Tibial nerve (tissue), 4 donors: ENCODE measurements at regions not wholly inside any gene's neighbourhood (a gene's known extent, or its start where the extent isn't known, plus 50 kb on each side); places are given as distances from the start of the nearest gene placed in this dataset.

ENCODE experiments used
- DNase-seq, 2 donors: peaks; one replicate each; pipeline ENCODE4 v3.0.0-alpha.2; 2019; ENCODE audit warnings: low spot score in 2 of 2
- H3K27ac ChIP-seq, 4 donors: fragments of 200-600 bp; sonication (generic) in 3 of 4; one replicate each; pipeline ENCODE4 v1.5.1; 2017 to 2019; ENCODE audit warnings: mild to moderate bottlenecking in 1 of 4
- H3K27me3 ChIP-seq, 2 donors: fragments of 200-600 bp; sonication (generic) in 1 of 2; one replicate each; pipeline versions ENCODE4 v1.5.1 to v1.6.0; 2017 to 2019
- H3K36me3 ChIP-seq, 3 donors: fragments of 200-600 bp; sonication (generic); one replicate each; pipeline ENCODE4 v1.5.1; 2018 to 2019
- H3K4me1 ChIP-seq, 4 donors: fragments of 200-600 bp; sonication (generic) in 3 of 4; one replicate each; pipeline ENCODE4 v1.5.1; 2017 to 2019
- H3K4me3 ChIP-seq, 4 donors: fragments of 200-600 bp; sonication (generic) in 3 of 4; one replicate each; pipeline ENCODE4 v1.5.1; 2017 to 2019; ENCODE audit warnings: mild to moderate bottlenecking in 1 of 4, moderate library complexity in 1 of 4
- H3K9me3 ChIP-seq, 4 donors: fragments of 200-600 bp; sonication (generic) in 3 of 4; one replicate each; pipeline ENCODE4 v1.5.1; 2017 to 2019
- CTCF ChIP-seq, 5 experiments: fragments of 200-600 bp in 3 of 5; fragments of 450-650 bp in 2 of 5; sonication (generic) in 3 of 5; IDR thresholded peaks; one replicate each; pipeline ENCODE4 v1.5.1; 2016 to 2019; ENCODE audit warnings: antibody characterized with exemption in 5 of 5, mild to moderate bottlenecking in 3 of 5, moderate library complexity in 2 of 5
- EP300 ChIP-seq, 2 donors: sonication (generic); formaldehyde crosslinking; IDR thresholded peaks; one replicate each; pipeline ENCODE4 v1.6.1; 2017; ENCODE audit warnings: antibody characterized with exemption in 2 of 2, mild to moderate bottlenecking in 1 of 2
- POLR2A ChIP-seq, 2 donors: fragments of 450-650 bp; IDR thresholded peaks; one replicate each; pipeline ENCODE4 v1.6.1; 2017; ENCODE audit warnings: antibody characterized with exemption in 2 of 2, mild to moderate bottlenecking in 2 of 2, moderate library complexity in 2 of 2
- WGBS, 2 donors: methylation state at CpG; one replicate each; pipeline ENCODE4 v1.1.5; 2018; 5-methylcytosine and 5-hydroxymethylcytosine counted together

GRCh38 chr1:81337226-81337625, 463.5 kb upstream of the ADGRL2 start:
- no peak overlapping the region for H3K4me3 ChIP-seq
- TF ChIP-seq CTCF (IDR thresholded peaks at IDR 0.05) (no peak), EP300 (IDR thresholded peaks at IDR 0.05) (no peak)
- no peaks in the 10 kb centered on the region for H3K27me3 ChIP-seq
- no peaks in the 10 kb centered on the region for H3K9me3 ChIP-seq
- DNase-seq = no peak
- H3K27ac ChIP-seq = no peak overlapping the region
- WGBS, 2 donors = 94% methylated on average over 10 of the region's 10 CpGs
- H3K4me1 ChIP-seq = no peaks in the 10 kb centered on the region
- no peaks in the 10 kb centered on the region for H3K36me3 ChIP-seq

GRCh38 chr1:81335876-81336275, 464.9 kb upstream of the ADGRL2 start:
- no peaks in the 10 kb centered on the region for H3K4me1 ChIP-seq
- DNase-seq = no peak
- H3K4me3 ChIP-seq = no peak overlapping the region
- no peaks in the 10 kb centered on the region for H3K36me3 ChIP-seq
- TF ChIP-seq POLR2A (IDR thresholded peaks at IDR 0.05) (no peak), EP300 (IDR thresholded peaks at IDR 0.05) (no peak), CTCF (IDR thresholded peaks at IDR 0.05) (no peak)
- H3K27me3 ChIP-seq = no peaks in the 10 kb centered on the region
- 43% methylated on average over 2 of the region's 2 CpGs for WGBS, 2 donors
- H3K9me3 ChIP-seq = no peaks in the 10 kb centered on the region
- no peak overlapping the region for H3K27ac ChIP-seq

GRCh38 chr1:81330521-81330920, 470.2 kb upstream of the ADGRL2 start:
- Histone ChIP-seq H3K27me3 (no peaks in the 10 kb centered on the region), H3K4me3 (no peak overlapping the region), H3K9me3 (no peaks in the 10 kb centered on the region), H3K36me3 (no peaks in the 10 kb centered on the region), H3K4me1 (no peaks in the 10 kb centered on the region), H3K27ac (no peak overlapping the region)
- DNase-seq = no peak
- WGBS, 2 donors = 72 to 73% methylated on average over 2 of the region's 2 CpGs
- TF ChIP-seq CTCF (IDR thresholded peaks at IDR 0.05) (no peak), EP300 (IDR thresholded peaks at IDR 0.05) (no peak), POLR2A (IDR thresholded peaks at IDR 0.05) (no peak)

- H3K27me3 ChIP-seq = no peaks in the 10 kb centered on the region
- H3K4me3 ChIP-seq = no peak overlapping the region
- TF ChIP-seq POLR2A (IDR thresholded peaks at IDR 0.05) (no peak), CTCF (IDR thresholded peaks at IDR 0.05) (no peak)
- no peaks in the 10 kb centered on the region for H3K9me3 ChIP-seq
- DNase-seq = no peak
- H3K4me1 ChIP-seq = no peaks in the 10 kb centered on the region
- no peaks in the 10 kb centered on the region for H3K36me3 ChIP-seq
- no peak overlapping the region for H3K27ac ChIP-seq
Measured at GRCh38 chr1:81330111-81330510, 470.6 kb upstream of the ADGRL2 start.

- no peaks in the 10 kb centered on the region for H3K36me3 ChIP-seq
- no peaks in the 10 kb centered on the region for H3K27me3 ChIP-seq
- no peak overlapping the region for H3K4me3 ChIP-seq
- H3K9me3 ChIP-seq = no peaks in the 10 kb centered on the region
- no peak for TF ChIP-seq EP300 (IDR thresholded peaks at IDR 0.05)
- 78 to 82% methylated on average over 2 of the region's 2 CpGs for WGBS, 2 donors
- no peak for DNase-seq
- no peaks in the 10 kb centered on the region for H3K4me1 ChIP-seq
- no peak overlapping the region for H3K27ac ChIP-seq
Measured at GRCh38 chr1:81329041-81329440, 471.7 kb upstream of the ADGRL2 start.

GRCh38 chr1:81327743-81328142, 473.0 kb upstream of the ADGRL2 start:
- Histone ChIP-seq H3K27me3 (no peaks in the 10 kb centered on the region), H3K27ac (no peak overlapping the region), H3K4me1 (no peaks in the 10 kb centered on the region), H3K36me3 (no peaks in the 10 kb centered on the region), H3K9me3 (no peaks in the 10 kb centered on the region), H3K4me3 (no peak overlapping the region)
- DNase-seq = no peak
- TF ChIP-seq CTCF (IDR thresholded peaks at IDR 0.05) = no peak
- 52 to 53% methylated on average over 5 of the region's 5 CpGs for WGBS, 2 donors
